Keratinocyte (primary cell): ENCODE measurements at regions not wholly inside any gene's neighbourhood (a gene's known extent, or its start where the extent isn't known, plus 50 kb on each side); places are given as distances from the start of the nearest gene placed in this dataset.

Source experiments
- CTCF ChIP-seq, 3 experiments: IDR thresholded peaks in 1 of 3; conservative IDR thresholded peaks in 1 of 3; optimal IDR thresholded peaks in 1 of 3; 2 replicates in 2 of 3; 3 replicates in 1 of 3; pipeline versions ENCODE3 to v1.5.1; 2011; ENCODE audit warnings: low read length in 3 of 3, mild to moderate bottlenecking in 3 of 3, moderate library complexity in 2 of 3, control low read depth in 1 of 3, inconsistent platforms in 1 of 3; ENCODE audit not compliant: insufficient read depth in 2 of 3; ENCODE audit errors: extremely low read depth in 1 of 3
- EZH2 ChIP-seq: IDR thresholded peaks from one replicate; pipeline ENCODE4 v1.6.1; 2012; ENCODE audit warnings: inconsistent platforms, mild to moderate bottlenecking, low read length, moderate library complexity

GRCh38 chr6:14622085-14622484, 504.5 kb downstream of the CD83 start:
- TF ChIP-seq EZH2 (no peak), CTCF (optimal IDR thresholded peaks at IDR 0.05 in 1 of 3, IDR thresholded peaks at IDR 0.05 in 1 of 3, conservative IDR thresholded peaks at IDR 0.05 in 1 of 3; ENCODE audit: extremely low read depth in 1 of 3, insufficient read depth in 2 of 3, low read length in 3 of 3) (no peak)
